ENCODE measurements at regions not wholly inside any gene's neighbourhood (a gene's known extent, or its start where the extent isn't known, plus 50 kb on each side); places are given as distances from the start of the nearest gene placed in this dataset.
"Not testable (repeated sequence)": the region's sequence is repeated elsewhere in the genome, so short reads cannot be mapped to it uniquely, and the experiment has no call there.

GRCh38 chr18:70559446-70559845, 270.6 kb downstream of the SOCS6 start:
- no peak for DNase-seq (ENCODE audit: extremely low read depth in 1 of 11, low read depth in 9 of 11, low spot score in 4 of 11)

- no peak for DNase-seq (ENCODE audit: extremely low read depth in 1 of 11, low read depth in 9 of 11, low spot score in 4 of 11)
Measured at GRCh38 chr18:70558371-70558770, 269.5 kb downstream of the SOCS6 start.

DNA sequence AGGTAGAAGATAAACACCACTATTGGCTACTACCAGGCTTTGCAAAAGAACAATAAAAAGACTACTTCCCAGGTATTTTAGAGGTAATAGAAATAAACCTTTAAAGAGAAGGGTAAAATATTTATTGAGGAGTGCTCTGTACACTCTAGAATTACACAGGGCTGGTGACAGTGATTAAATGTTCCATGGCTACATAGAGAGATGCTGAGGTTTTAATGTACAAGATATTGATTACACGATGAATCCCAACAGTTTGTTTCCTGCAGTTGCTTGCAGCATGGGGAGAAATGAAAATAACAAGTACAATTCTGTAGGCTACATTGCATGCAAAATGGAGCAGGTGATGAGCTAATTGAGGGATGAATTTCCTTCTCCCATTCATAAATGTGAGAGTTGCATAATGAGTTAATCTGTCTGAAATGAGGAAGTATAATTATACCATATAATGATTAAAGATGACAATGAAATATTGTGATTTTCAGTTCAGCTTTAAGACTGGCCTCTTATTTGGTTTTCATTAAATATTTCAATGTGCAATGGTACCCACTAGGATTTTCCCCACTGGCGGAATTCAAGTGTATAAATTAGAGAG, 266.1 kb downstream of the SOCS6 start:
- DNase-seq (ENCODE audit: extremely low read depth in 1 of 11, low read depth in 9 of 11, low spot score in 4 of 11) = no peak

GRCh38 chr18:70553936-70554260, 265.1 kb downstream of the SOCS6 start:
- no peak for DNase-seq (ENCODE audit: extremely low read depth in 1 of 11, low read depth in 9 of 11, low spot score in 4 of 11)

- DNase-seq (ENCODE audit: extremely low read depth in 1 of 11, low read depth in 9 of 11, low spot score in 4 of 11) = no peak
Measured at GRCh38 chr18:70553245-70553935, 264.5 kb downstream of the SOCS6 start.

DNA sequence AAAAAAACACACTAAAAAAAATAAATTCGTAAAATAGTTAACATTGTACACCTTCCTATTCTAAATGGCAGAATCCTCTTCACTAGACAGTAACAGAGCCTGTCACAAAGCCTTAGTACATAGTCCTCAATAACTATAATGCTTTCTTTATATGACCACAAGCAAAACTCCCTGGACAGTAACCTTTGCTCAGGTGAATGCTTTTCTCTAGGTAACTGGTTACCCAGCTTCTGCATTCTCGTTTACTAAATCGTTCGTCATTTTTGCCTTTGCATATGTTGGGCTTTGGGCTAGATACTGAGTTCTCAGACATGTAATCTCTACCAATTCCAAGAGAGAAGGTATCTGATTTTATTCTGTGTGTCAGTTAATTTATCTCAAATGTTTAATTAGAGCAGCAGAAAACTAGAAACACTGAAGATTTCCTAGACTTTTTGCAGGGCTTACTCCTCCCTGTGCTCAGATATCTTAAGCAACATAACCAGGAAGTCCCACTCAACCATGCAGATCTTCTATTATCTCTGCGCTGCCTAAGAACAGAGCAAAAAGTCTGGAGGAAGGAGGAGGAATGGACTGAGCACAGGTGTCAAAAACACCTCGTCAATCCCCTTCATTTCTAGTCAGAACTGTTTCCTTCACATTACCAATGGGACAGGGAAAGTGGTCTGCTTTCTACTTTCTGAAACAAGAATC, 247.7 kb downstream of the SOCS6 start:
- no peak for DNase-seq (ENCODE audit: extremely low read depth in 1 of 11, low read depth in 9 of 11, low spot score in 4 of 11)

- DNase-seq (ENCODE audit: extremely low read depth in 1 of 11, low read depth in 9 of 11, low spot score in 4 of 11) = no peak
Measured at GRCh38 chr18:70535041-70535440, 246.2 kb downstream of the SOCS6 start.

- not testable (repeated sequence) for DNase-seq (ENCODE audit: extremely low read depth in 1 of 11, low read depth in 9 of 11, low spot score in 4 of 11)
Measured at GRCh38 chr18:70525322-70525721, 236.5 kb downstream of the SOCS6 start.

- no peak for DNase-seq (ENCODE audit: extremely low read depth in 1 of 11, low read depth in 9 of 11, low spot score in 4 of 11)
Measured at GRCh38 chr18:70523792-70524182, 234.9 kb downstream of the SOCS6 start.

DNA sequence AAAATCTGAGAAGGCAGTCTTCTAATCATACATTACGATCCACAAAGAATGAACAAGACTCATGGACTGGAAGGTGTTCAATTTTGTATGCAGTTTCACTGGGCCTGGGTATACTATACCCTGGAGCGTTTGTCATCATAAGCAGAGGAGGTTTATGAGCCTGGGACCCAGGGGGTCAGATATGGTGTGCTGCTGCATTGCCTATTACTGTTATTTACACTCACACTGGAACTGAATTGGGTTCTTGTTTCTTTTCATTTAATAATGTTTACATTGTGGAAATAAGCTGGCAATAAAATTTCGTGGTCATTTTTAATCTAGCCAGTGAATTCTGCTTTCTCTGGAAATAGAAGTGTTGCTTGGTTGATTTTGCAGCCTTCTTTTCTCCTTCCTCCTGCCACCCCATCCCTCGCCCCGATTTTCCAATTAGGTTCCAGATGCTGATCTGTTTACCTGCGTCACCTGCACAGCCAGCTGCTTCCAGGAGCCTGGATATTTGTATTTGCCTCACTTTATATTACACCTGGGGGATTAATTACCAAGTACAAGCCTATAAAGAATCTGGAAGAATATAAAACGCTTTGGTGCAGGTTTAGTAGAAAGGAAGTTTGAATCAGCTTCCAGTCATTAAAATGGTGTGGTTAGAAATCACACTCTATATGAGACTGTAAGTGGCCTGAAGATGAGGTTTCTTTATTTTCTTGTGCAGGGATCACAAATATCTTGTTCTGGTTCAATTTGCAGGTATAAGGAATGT, 234.4 kb downstream of the SOCS6 start:
- no peak for DNase-seq (ENCODE audit: extremely low read depth in 1 of 11, low read depth in 9 of 11, low spot score in 4 of 11)

GRCh38 chr18:70522183-70522680, 233.4 kb downstream of the SOCS6 start:
- DNase-seq (ENCODE audit: extremely low read depth in 1 of 11, low read depth in 9 of 11, low spot score in 4 of 11) = no peak

DNA sequence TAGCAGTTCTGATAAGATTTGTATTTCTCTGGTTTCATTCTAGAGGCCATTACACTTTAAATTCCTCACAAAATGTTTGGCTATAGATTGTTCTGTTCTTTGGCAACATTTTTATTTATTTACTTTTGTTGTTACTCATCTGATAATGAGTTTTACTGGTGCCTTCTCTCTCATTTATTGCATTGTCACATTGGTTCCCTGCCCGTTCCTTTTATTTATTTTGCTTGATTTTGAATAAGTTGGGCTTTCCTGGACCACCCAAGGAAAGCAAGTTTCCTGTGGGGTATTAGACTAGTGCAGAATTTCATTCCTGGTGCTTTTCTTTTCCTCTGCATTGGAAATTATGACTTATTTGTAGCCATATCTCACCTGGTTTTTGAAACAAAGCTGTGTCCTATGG, 232.0 kb downstream of the SOCS6 start:
- DNase-seq (ENCODE audit: extremely low read depth in 1 of 11, low read depth in 9 of 11, low spot score in 4 of 11) = no peak

GRCh38 chr18:70513502-70514171, 224.8 kb downstream of the SOCS6 start:
- DNase-seq (ENCODE audit: extremely low read depth in 1 of 11, low read depth in 9 of 11, low spot score in 4 of 11) = no peak

- no peak for DNase-seq (ENCODE audit: extremely low read depth in 1 of 11, low read depth in 9 of 11, low spot score in 4 of 11)
Measured at GRCh38 chr18:70507970-70508369, 219.1 kb downstream of the SOCS6 start.

DNA sequence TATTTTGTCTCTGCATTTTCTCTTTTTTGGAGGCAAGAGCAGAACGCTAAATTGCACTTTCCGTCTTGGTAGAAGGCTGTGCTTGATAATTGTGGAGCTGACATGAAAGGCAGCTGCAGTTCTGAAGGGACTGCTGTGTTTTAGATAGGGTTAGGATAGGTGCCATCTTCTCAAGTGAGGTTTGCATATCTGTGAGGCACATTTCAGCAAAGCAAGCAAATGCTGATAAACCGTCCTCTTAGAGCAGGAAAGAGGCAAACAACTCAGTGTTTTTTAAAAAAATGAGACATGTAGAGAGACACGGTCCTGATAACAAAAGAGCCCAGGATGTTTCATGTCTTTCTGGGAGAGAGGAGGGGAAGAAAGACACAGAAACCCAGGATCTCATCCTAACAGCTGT, 217.7 kb downstream of the SOCS6 start:
- no peak for DNase-seq (ENCODE audit: extremely low read depth in 1 of 11, low read depth in 9 of 11, low spot score in 4 of 11)

DNA sequence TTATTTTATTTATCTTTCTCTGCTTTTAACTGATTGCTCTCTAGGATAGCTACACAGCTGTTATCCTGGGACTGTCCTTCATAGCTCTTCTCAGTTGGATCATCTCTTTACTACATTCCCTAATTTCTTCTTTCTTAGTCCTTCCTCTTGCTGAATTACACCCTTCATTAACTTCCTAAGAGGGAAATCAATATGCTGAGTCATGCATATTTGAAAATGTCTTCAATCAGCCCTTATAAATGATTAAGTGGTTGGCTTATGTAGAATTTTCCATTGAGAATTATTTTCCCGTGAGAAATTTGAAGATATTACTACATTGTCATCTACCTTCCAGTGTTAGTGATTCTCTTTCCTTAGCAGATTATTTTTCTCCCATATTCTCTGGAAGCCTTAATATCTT, 214.2 kb downstream of the SOCS6 start:
- DNase-seq (ENCODE audit: extremely low read depth in 1 of 11, low read depth in 9 of 11, low spot score in 4 of 11) = no peak

- DNase-seq (ENCODE audit: extremely low read depth in 1 of 11, low read depth in 9 of 11, low spot score in 4 of 11) = no peak
Measured at GRCh38 chr18:70501358-70501757, 212.5 kb downstream of the SOCS6 start.

DNA sequence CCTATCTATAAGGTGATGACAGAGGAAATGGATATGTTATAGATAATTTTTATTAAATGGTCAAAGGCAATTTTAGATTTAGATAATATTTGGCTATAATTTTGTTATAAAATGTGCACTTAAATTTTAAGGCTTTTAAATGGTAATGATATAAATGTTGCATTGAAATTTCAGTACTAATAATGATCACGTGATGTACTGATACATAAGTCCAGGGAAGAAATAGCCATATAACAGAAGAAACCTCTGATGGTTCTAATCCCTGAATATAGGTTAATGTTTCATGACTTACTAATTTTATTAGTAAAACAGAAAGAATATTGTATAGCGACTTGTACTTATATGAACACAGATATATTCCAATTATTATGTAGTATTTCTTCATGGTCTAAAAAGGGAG, 211.9 kb downstream of the SOCS6 start:
- DNase-seq (ENCODE audit: extremely low read depth in 1 of 11, low read depth in 9 of 11, low spot score in 4 of 11) = no peak

GRCh38 chr18:70499218-70499691, 210.4 kb downstream of the SOCS6 start:
- DNase-seq (ENCODE audit: extremely low read depth in 1 of 11, low read depth in 9 of 11, low spot score in 4 of 11) = no peak
